Endothelial cell of umbilical vein (primary cell): ENCODE measurements at regions not wholly inside any gene's neighbourhood (a gene's known extent, or its start where the extent isn't known, plus 50 kb on each side); places are given as distances from the start of the nearest gene placed in this dataset.

ENCODE experiments used
- EZH2 ChIP-seq: IDR thresholded peaks from 2 replicates; pipeline ENCODE4 v1.6.1; 2012; ENCODE audit warnings: borderline replicate concordance, low read depth, mild to moderate bottlenecking, moderate library complexity, low read length, inconsistent platforms; ENCODE audit not compliant: severe bottlenecking
- FOS ChIP-seq: IDR thresholded peaks from 2 replicates; pipeline ENCODE4 v1.6.1; 2011; ENCODE audit warnings: mild to moderate bottlenecking, low read length, moderate library complexity, borderline replicate concordance; ENCODE audit not compliant: insufficient read depth
- GATA2 ChIP-seq: IDR thresholded peaks from 2 replicates; pipeline ENCODE4 v1.7.0; 2011; ENCODE audit warnings: low read depth, mild to moderate bottlenecking, moderate library complexity, mixed read lengths, low read length; ENCODE audit not compliant: insufficient read length, insufficient read depth
- MYC ChIP-seq: IDR thresholded peaks from one replicate; pipeline ENCODE4 v1.6.1; 2011; ENCODE audit warnings: mild to moderate bottlenecking, low read depth, low read length
- POLR2A ChIP-seq: IDR thresholded peaks from 2 replicates; pipeline ENCODE4 v1.6.1; 2012; ENCODE audit warnings: low read depth, mild to moderate bottlenecking, control low read depth, low read length
- TF ChIP-seq, protein P1 (sequence below), 2 donors: IDR thresholded peaks; 1 replicate in 1 of 2; 2 replicates in 1 of 2; pipeline ENCODE4 v1.5.1; 2011; ENCODE audit warnings: low read length in 2 of 2, mild to moderate bottlenecking in 2 of 2, moderate library complexity in 2 of 2, control low read depth in 1 of 2, inconsistent platforms in 1 of 2, low read depth in 1 of 2; ENCODE audit not compliant: insufficient read depth in 1 of 2; ENCODE audit errors: extremely low read depth in 1 of 2
- TF ChIP-seq, protein P2 (sequence below): IDR thresholded peaks from 2 replicates; pipeline ENCODE4 v1.6.1; 2011; ENCODE audit not compliant: insufficient read depth, insufficient read length

DNA sequence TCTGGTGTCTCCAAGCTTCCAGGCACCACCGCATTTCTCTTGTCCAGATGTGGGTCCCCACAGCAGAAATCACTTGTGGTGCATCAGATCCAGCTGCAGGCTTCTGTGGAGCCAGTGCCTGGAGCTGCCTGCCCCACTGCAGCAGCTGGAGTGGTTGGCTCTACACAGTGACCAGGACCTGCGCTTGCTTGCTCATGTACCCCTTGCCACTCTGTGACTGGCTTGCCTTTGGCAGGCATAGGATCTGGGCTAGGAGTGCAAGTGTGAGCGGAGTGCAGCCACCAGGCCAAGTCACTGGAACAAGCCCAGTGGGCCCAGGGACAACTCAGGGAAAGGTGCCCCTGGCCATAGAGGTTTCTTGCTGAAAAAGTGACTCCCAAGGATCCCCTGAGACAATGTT lies 1400.0 kb upstream of the ALCAM start:
- TF ChIP-seq POLR2A (no peak), FOS (no peak), EZH2 (no peak), MYC (no peak), GATA2 (no peak)
- TF ChIP-seq, protein P1, sequence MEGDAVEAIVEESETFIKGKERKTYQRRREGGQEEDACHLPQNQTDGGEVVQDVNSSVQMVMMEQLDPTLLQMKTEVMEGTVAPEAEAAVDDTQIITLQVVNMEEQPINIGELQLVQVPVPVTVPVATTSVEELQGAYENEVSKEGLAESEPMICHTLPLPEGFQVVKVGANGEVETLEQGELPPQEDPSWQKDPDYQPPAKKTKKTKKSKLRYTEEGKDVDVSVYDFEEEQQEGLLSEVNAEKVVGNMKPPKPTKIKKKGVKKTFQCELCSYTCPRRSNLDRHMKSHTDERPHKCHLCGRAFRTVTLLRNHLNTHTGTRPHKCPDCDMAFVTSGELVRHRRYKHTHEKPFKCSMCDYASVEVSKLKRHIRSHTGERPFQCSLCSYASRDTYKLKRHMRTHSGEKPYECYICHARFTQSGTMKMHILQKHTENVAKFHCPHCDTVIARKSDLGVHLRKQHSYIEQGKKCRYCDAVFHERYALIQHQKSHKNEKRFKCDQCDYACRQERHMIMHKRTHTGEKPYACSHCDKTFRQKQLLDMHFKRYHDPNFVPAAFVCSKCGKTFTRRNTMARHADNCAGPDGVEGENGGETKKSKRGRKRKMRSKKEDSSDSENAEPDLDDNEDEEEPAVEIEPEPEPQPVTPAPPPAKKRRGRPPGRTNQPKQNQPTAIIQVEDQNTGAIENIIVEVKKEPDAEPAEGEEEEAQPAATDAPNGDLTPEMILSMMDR (IDR thresholded peaks at IDR 0.05; ENCODE audit: extremely low read depth in 1 of 2, insufficient read depth in 1 of 2, low read depth in 1 of 2, low read length in 2 of 2) = no peak
- TF ChIP-seq, protein P2, sequence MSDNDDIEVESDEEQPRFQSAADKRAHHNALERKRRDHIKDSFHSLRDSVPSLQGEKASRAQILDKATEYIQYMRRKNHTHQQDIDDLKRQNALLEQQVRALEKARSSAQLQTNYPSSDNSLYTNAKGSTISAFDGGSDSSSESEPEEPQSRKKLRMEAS = no peak
